ENCODE measurements at regions not wholly inside any gene's neighbourhood (a gene's known extent, or its start where the extent isn't known, plus 50 kb on each side); places are given as distances from the start of the nearest gene placed in this dataset.

GRCh38 chr10:3714967-3715366 is 70.0 kb downstream of the KLF6 start:
- H4K20me1 ChIP-seq (ENCODE audit: insufficient read depth, low read length), result no peaks in the 10 kb centered on the region
- no peaks in the 10 kb centered on the region for H3K4me1 ChIP-seq (ENCODE audit: control insufficient read depth, insufficient read depth, low read length)
- in situ Hi-C loops (cut with MboI; ENCODE audit: low sequenced_read_pairs), result no loop called here
- no peak overlapping the region for H3K14ac ChIP-seq (replicated peaks; ENCODE audit: low read depth, low read length)
- H2AK9ac ChIP-seq (replicated peaks; ENCODE audit: low read depth, low read length, poor library complexity), result no peak overlapping the region
- intact Hi-C loops (cut with micrococcal nuclease), result no loop called here
- H3K9me1 ChIP-seq (ENCODE audit: insufficient read depth, low read length), result peaks cover 8% of the 10 kb centered on the region; the same call in 1 of the 2 replicates
- no peak overlapping the region for H3K4ac ChIP-seq (ENCODE audit: low read depth, low read length)
- H4K91ac ChIP-seq (ENCODE audit: insufficient read depth, low read depth, low read length), result no peak overlapping the region
- no peak overlapping the region for H3K9ac ChIP-seq (ENCODE audit: low read depth, low read length)
- no CpG with 5 or more reads among the region's 2 CpGs for WGBS, 2 experiments (ENCODE audit: extremely low coverage in 2 of 2, insufficient read length in 1 of 2)
- H2AFZ ChIP-seq (replicated peaks; ENCODE audit: low read length, poor library complexity), result no peak overlapping the region
- no peak overlapping the region for H3K27ac ChIP-seq (ENCODE audit: insufficient read depth, low read length)
- H2BK5ac ChIP-seq (ENCODE audit: low read depth, low read length, poor library complexity, severe bottlenecking), result no peak overlapping the region
- no peak overlapping the region for H2BK15ac ChIP-seq (ENCODE audit: low read depth, low read length)
- dilution Hi-C loops (cut with HindIII; ENCODE audit: low sequenced_read_pairs, unreplicated experiment), result no loop called here
- no peak overlapping the region for H3K4me3 ChIP-seq (ENCODE audit: insufficient read depth, low read depth, low read length)
- H3K79me1 ChIP-seq (ENCODE audit: low read depth in 1 of 2, low read length in 2 of 2), result no peaks in the 10 kb centered on the region
- ChIA-PET POLR2A (ENCODE audit: unreplicated experiment) (no interaction called here), CTCF (interaction anchor here (0.6 kb wide), 1 partner anchor 19 kb away, joined by 5 read pairs; no protein-coding TSS in a partner anchor)
- no peak for DNase-seq
- no peaks in the 10 kb centered on the region for H3K27me3 ChIP-seq (ENCODE audit: control insufficient read depth, insufficient read depth, low read length)
- H2BK20ac ChIP-seq (ENCODE audit: low read depth, low read length), result no peak overlapping the region
- no peak overlapping the region for H3K4me2 ChIP-seq (ENCODE audit: low read depth, low read length)
- TF ChIP-seq NFE2L2 (IDR thresholded peaks at IDR 0.05; ENCODE audit: low read depth, low read length), result no peak
- no peak for TF ChIP-seq CEBPB (IDR thresholded peaks at IDR 0.05; ENCODE audit: low read depth, low read length)
- TF ChIP-seq SMC3 (IDR thresholded peaks at IDR 0.05; ENCODE audit: low read depth, low read length), result no peak
- no peak for TF ChIP-seq CHD1 (IDR thresholded peaks at IDR 0.05; ENCODE audit: low read depth, low read length)
- TF ChIP-seq RFX5 (IDR thresholded peaks at IDR 0.05; ENCODE audit: low read depth, low read length), result no peak
- TF ChIP-seq BHLHE40 (IDR thresholded peaks at IDR 0.05; ENCODE audit: low read depth, low read length), result no peak
- TF ChIP-seq MAZ (IDR thresholded peaks at IDR 0.05; ENCODE audit: borderline replicate concordance, low read depth, low read length), result no peak
- TF ChIP-seq ELK1 (IDR thresholded peaks at IDR 0.05; ENCODE audit: borderline replicate concordance, low read depth, low read length), result no peak
- TF ChIP-seq MAFK (IDR thresholded peaks at IDR 0.05; ENCODE audit: low read depth, low read length), result no peak
- no peak for TF ChIP-seq RAD21 (IDR thresholded peaks at IDR 0.05; ENCODE audit: low read length)
- TF ChIP-seq MXI1 (IDR thresholded peaks at IDR 0.05; ENCODE audit: borderline replicate concordance, low read depth, low read length), result no peak
- TF ChIP-seq USF2 (IDR thresholded peaks at IDR 0.05; ENCODE audit: low read depth, low read length), result no peak
- no peak for TF ChIP-seq RCOR1 (IDR thresholded peaks at IDR 0.05; ENCODE audit: insufficient replicate concordance, low read length)
- TF ChIP-seq CTCF (conservative IDR thresholded peaks at IDR 0.05; ENCODE audit: low read depth, low read length), result no peak
- H3K36me3 ChIP-seq (ENCODE audit: control insufficient read depth, insufficient read depth, low read length), result no peaks in the 10 kb centered on the region
- 0 out of 2 replicates have a peak, but pooled peaks cover 2% of the 10 kb centered on the region for H3K9me3 ChIP-seq (ENCODE audit: control insufficient read depth, insufficient read depth, low read length)
- no peak overlapping the region for H2AK5ac ChIP-seq (ENCODE audit: low read depth, low read length)
- no peak for ATAC-seq (ENCODE audit: low read depth)
- H3K23ac ChIP-seq (ENCODE audit: low read depth, low read length), result no peak overlapping the region
- no peak overlapping the region for H4K5ac ChIP-seq (ENCODE audit: low read depth, low read length)
- H4K8ac ChIP-seq (ENCODE audit: low read depth in 2 of 2, low read length in 2 of 2), result no peak overlapping the region
- no TSS peak for BruUV-seq (replicated peaks)
- H3K56ac ChIP-seq (ENCODE audit: extremely low read depth, insufficient read depth, low read length), result no peak overlapping the region
- H3K18ac ChIP-seq (ENCODE audit: low read depth, low read length), result no peak overlapping the region
- H2BK120ac ChIP-seq (ENCODE audit: low read depth, low read length), result no peak overlapping the region
